Esophagus muscularis mucosa (tissue), 4 donors: ENCODE measurements at regions not wholly inside any gene's neighbourhood (a gene's known extent, or its start where the extent isn't known, plus 50 kb on each side); places are given as distances from the start of the nearest gene placed in this dataset.

Experiments used
- DNase-seq: peaks from one replicate; pipeline ENCODE4 v3.0.0-alpha.2; 2017; ENCODE audit errors: extremely low spot score
- H3K27ac ChIP-seq, 4 donors: fragments of 200-600 bp; sonication (generic); replicated peaks in 1 of 4; 1 replicate in 3 of 4; 2 replicates in 1 of 4; pipeline ENCODE4 v1.5.1; 2016 to 2019; ENCODE audit warnings: mild to moderate bottlenecking in 1 of 4
- H3K27me3 ChIP-seq, 4 donors: fragments of 200-600 bp; sonication (generic); one replicate each; pipeline versions ENCODE4 v1.5.1 to v1.6.0; 2016 to 2019
- H3K36me3 ChIP-seq, 4 donors: fragments of 200-600 bp; sonication (generic); one replicate each; pipeline ENCODE4 v1.5.1; 2016 to 2019
- H3K4me1 ChIP-seq, 4 donors: fragments of 200-600 bp; sonication (generic); one replicate each; pipeline ENCODE4 v1.5.1; 2016 to 2019
- H3K4me3 ChIP-seq, 4 donors: fragments of 200-600 bp; sonication (generic); 1 replicate in 2 of 4; 2 replicates in 2 of 4; pipeline ENCODE4 v1.5.1; 2016 to 2019; ENCODE audit warnings: mild to moderate bottlenecking in 4 of 4, moderate library complexity in 1 of 4
- H3K9me3 ChIP-seq, 4 donors: fragments of 200-600 bp; sonication (generic); 1 replicate in 3 of 4; 2 replicates in 1 of 4; pipeline ENCODE4 v1.5.1; 2016 to 2019
- CTCF ChIP-seq, 3 experiments: fragments of 200-600 bp in 2 of 3; fragments of 450-650 bp in 1 of 3; sonication (generic) in 2 of 3; IDR thresholded peaks; one replicate each; pipeline ENCODE4 v1.5.1; 2017 to 2019; ENCODE audit warnings: antibody characterized with exemption in 3 of 3, mild to moderate bottlenecking in 2 of 3, moderate library complexity in 1 of 3
- EP300 ChIP-seq: sonication (generic); formaldehyde crosslinking; IDR thresholded peaks from one replicate; pipeline ENCODE4 v1.6.1; 2017; ENCODE audit warnings: antibody characterized with exemption
- POLR2A ChIP-seq: fragments of 450-650 bp; IDR thresholded peaks from one replicate; pipeline ENCODE4 v1.6.1; 2017; ENCODE audit warnings: antibody characterized with exemption, moderate library complexity, mild to moderate bottlenecking, low read depth
- POLR2AphosphoS5 ChIP-seq, 2 donors: sonication (generic); formaldehyde crosslinking; IDR thresholded peaks; one replicate each; pipeline ENCODE4 v1.6.1; 2017; ENCODE audit warnings: antibody characterized with exemption in 2 of 2
- WGBS: methylation state at CpG from one replicate; pipeline ENCODE4 v1.1.5; 2018; 5-methylcytosine and 5-hydroxymethylcytosine counted together
- intact Hi-C: fragments of 100-400 bp; cut with DNase I; formaldehyde crosslinking; loops from one replicate; pipeline ENCODE4 v1.15.1; 2023

GRCh38 chr21:35528116-35529042, 479.3 kb upstream of the RUNX1 start:
- peaks cover 0 to 21% (median 10%) of the 10 kb centered on the region in 4 donors for H3K4me1 ChIP-seq
- peak overlapping the region in 3 of 4 donors; percentile 6 to 47 (median 23) for H3K27ac ChIP-seq
- intact Hi-C loops: no loop called here
- DNase-seq: no peak
- 35% methylated on average over 16 of the region's 18 CpGs for WGBS
- H3K36me3 ChIP-seq: no peaks in the 10 kb centered on the region
- TF ChIP-seq EP300 (no peak), POLR2AphosphoS5 (IDR thresholded peaks at IDR 0.05) (no peak), CTCF (IDR thresholded peaks at IDR 0.05) (no peak), POLR2A (no peak)
- no peaks in the 10 kb centered on the region for H3K27me3 ChIP-seq
- no peaks in the 10 kb centered on the region for H3K9me3 ChIP-seq
- H3K4me3 ChIP-seq: peak overlapping the region; percentile 38 to 58 (median 48)

- 100% methylated on average over 1 of the region's 1 CpG for WGBS
- DNase-seq: no peak
- TF ChIP-seq POLR2AphosphoS5 (IDR thresholded peaks at IDR 0.05): no peak
- no peak for TF ChIP-seq CTCF (IDR thresholded peaks at IDR 0.05)
- no peak for TF ChIP-seq POLR2A
- no peak for TF ChIP-seq EP300
- Histone ChIP-seq H3K4me1 (peaks cover 0 to 21% (median 10%) of the 10 kb centered on the region in 4 donors), H3K27ac (no peak overlapping the region), H3K27me3 (no peaks in the 10 kb centered on the region), H3K9me3 (no peaks in the 10 kb centered on the region), H3K36me3 (no peaks in the 10 kb centered on the region), H3K4me3 (no peak overlapping the region)
- intact Hi-C loops: no loop called here
Observed at GRCh38 chr21:35527358-35527757, 478.3 kb upstream of the RUNX1 start.

GRCh38 chr21:35525443-35525842, 476.3 kb upstream of the RUNX1 start:
- DNase-seq: no peak
- H3K27me3 ChIP-seq: peaks cover 0 to 7% (median 0%) of the 10 kb centered on the region in 4 donors
- peaks cover 0 to 21% (median 10%) of the 10 kb centered on the region in 4 donors for H3K4me1 ChIP-seq
- H3K9me3 ChIP-seq: no peaks in the 10 kb centered on the region
- H3K4me3 ChIP-seq: no peak overlapping the region
- intact Hi-C loops: no loop called here
- TF ChIP-seq EP300: no peak
- no peak for TF ChIP-seq POLR2AphosphoS5 (IDR thresholded peaks at IDR 0.05)
- TF ChIP-seq POLR2A: no peak
- no peaks in the 10 kb centered on the region for H3K36me3 ChIP-seq
- WGBS: 70% methylated on average over 2 of the region's 2 CpGs
- no peak overlapping the region for H3K27ac ChIP-seq

DNA sequence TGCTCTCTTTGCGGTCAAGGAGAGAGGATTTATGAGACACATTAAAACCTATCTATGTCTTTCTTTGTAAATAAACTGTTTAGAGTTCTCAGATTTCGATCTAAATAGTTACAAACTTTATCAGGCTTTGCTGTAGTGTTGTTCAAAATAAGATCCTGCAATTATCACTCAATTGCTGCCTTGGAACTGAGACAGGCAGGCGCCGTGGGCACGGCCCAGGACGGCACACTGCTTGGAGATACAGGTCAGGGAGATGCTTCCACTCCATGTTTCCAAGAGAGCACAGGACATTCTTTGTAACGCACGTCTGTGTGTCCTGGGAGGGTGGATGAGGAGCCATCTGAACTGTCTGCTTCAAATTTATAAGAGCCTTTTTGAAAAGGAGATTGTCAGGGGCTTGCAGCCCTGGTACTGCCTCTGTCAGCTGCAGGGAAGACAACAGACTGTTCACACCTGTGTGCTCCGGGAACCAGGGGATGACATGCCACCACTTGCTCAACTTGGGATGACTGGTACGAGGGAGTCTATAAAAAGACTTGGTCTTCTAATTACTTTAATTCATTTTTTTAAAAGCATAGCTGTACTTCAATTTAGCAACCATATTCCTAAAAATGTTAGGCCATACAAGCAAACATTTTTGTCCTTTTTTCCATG, 472.9 kb upstream of the RUNX1 start:
- intact Hi-C loops: no loop called here
- Histone ChIP-seq H3K9me3 (no peaks in the 10 kb centered on the region), H3K4me3 (no peak overlapping the region), H3K27ac (no peak overlapping the region), H3K27me3 (peaks cover 0 to 11% (median 0%) of the 10 kb centered on the region in 4 donors), H3K36me3 (no peaks in the 10 kb centered on the region), H3K4me1 (no peaks in the 10 kb centered on the region)
- 93% methylated on average over 10 of the region's 10 CpGs for WGBS
- DNase-seq: no peak
- TF ChIP-seq POLR2A (no peak), EP300 (no peak), POLR2AphosphoS5 (IDR thresholded peaks at IDR 0.05) (no peak), CTCF (IDR thresholded peaks at IDR 0.05) (no peak)

DNA sequence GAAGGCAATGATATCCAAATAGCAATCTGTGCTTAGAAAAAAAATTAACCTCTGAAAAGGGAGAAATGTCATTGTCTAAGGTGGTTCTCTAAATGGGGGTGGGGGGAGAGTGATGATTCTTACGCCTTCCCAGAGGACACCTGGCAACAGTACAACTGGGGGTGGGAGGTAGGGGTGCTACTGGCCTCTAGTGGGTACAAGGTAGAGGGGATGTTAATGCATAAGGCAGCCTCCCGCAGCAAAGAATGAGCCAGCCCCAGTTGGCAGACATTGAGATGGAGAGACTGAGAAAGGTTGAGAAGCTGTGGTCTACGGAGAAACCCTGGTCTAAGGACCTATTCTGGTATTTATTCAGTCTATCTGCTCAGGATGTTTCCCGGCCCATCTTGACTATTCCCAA, 472.2 kb upstream of the RUNX1 start:
- no peak overlapping the region for H3K4me3 ChIP-seq
- no peak for TF ChIP-seq CTCF (IDR thresholded peaks at IDR 0.05)
- TF ChIP-seq POLR2AphosphoS5 (IDR thresholded peaks at IDR 0.05): no peak
- no peak for TF ChIP-seq EP300
- TF ChIP-seq POLR2A: no peak
- WGBS: 96% methylated on average over 4 of the region's 4 CpGs
- H3K4me1 ChIP-seq: no peaks in the 10 kb centered on the region
- H3K27me3 ChIP-seq: peaks cover 0 to 11% (median 0%) of the 10 kb centered on the region in 4 donors
- no peak for DNase-seq
- intact Hi-C loops: no loop called here
- no peak overlapping the region for H3K27ac ChIP-seq
- no peaks in the 10 kb centered on the region for H3K9me3 ChIP-seq
- H3K36me3 ChIP-seq: no peaks in the 10 kb centered on the region
